ENCODE measurements at regions not wholly inside any gene's neighbourhood (a gene's known extent, or its start where the extent isn't known, plus 50 kb on each side); places are given as distances from the start of the nearest gene placed in this dataset.

GRCh38 chr12:63400718-63401117 is 249.7 kb upstream of the AVPR1A start:
- no peaks in the 10 kb centered on the region for H3K36me3 Mint-ChIP-seq (ENCODE audit: low read depth)
- no peak overlapping the region for H3K27ac Mint-ChIP-seq (ENCODE audit: unreplicated experiment)
- H3K4me1 Mint-ChIP-seq (ENCODE audit: low read depth) = no peaks in the 10 kb centered on the region
- peaks cover 9% of the 10 kb centered on the region for H3K9me3 Mint-ChIP-seq (ENCODE audit: low read depth)
- no peak for TF ChIP-seq CTCF (IDR thresholded peaks at IDR 0.05)
- no peaks in the 10 kb centered on the region for H3K27me3 Mint-ChIP-seq (ENCODE audit: low read depth)
- DNase-seq (ENCODE audit: low spot score) = no peak
- no peak overlapping the region for H3K4me3 Mint-ChIP-seq (ENCODE audit: unreplicated experiment)

- no peak overlapping the region for H3K4me3 Mint-ChIP-seq (ENCODE audit: unreplicated experiment)
These were observed 249.3 kb upstream of the AVPR1A start for GRCh38 chr12:63400318-63400717.

GRCh38 chr12:63397807-63398206 is 246.8 kb upstream of the AVPR1A start:
- no peaks in the 10 kb centered on the region for H3K4me1 Mint-ChIP-seq (ENCODE audit: low read depth)
- no peak overlapping the region for H3K4me3 Mint-ChIP-seq (ENCODE audit: unreplicated experiment)
- TF ChIP-seq CTCF (IDR thresholded peaks at IDR 0.05) = no peak
- peaks cover 9% of the 10 kb centered on the region for H3K9me3 Mint-ChIP-seq (ENCODE audit: low read depth)
- no peaks in the 10 kb centered on the region for H3K36me3 Mint-ChIP-seq (ENCODE audit: low read depth)
- H3K27ac Mint-ChIP-seq (ENCODE audit: unreplicated experiment) = no peak overlapping the region
- DNase-seq (ENCODE audit: low spot score) = no peak
- no peaks in the 10 kb centered on the region for H3K27me3 Mint-ChIP-seq (ENCODE audit: low read depth)

More at GRCh38 chr12:63400318-63400717, 249.3 kb upstream of the AVPR1A start:
- no peak for TF ChIP-seq CTCF (IDR thresholded peaks at IDR 0.05)
- H3K27ac Mint-ChIP-seq (ENCODE audit: unreplicated experiment) = no peak overlapping the region
- H3K4me1 Mint-ChIP-seq (ENCODE audit: low read depth) = no peaks in the 10 kb centered on the region
- H3K9me3 Mint-ChIP-seq (ENCODE audit: low read depth) = peaks cover 9% of the 10 kb centered on the region
- no peaks in the 10 kb centered on the region for H3K27me3 Mint-ChIP-seq (ENCODE audit: low read depth)
- no peaks in the 10 kb centered on the region for H3K36me3 Mint-ChIP-seq (ENCODE audit: low read depth)
- no peak for DNase-seq (ENCODE audit: low spot score)

GRCh38 chr12:63396135-63396534 is 245.1 kb upstream of the AVPR1A start:
- TF ChIP-seq CTCF (IDR thresholded peaks at IDR 0.05) = no peak
- Mint-ChIP-seq H3K9me3 (ENCODE audit: low read depth) (peaks cover 9% of the 10 kb centered on the region), H3K4me1 (ENCODE audit: low read depth) (no peaks in the 10 kb centered on the region)

GRCh38 chr12:63394983-63395382 is 244.0 kb upstream of the AVPR1A start:
- Mint-ChIP-seq H3K4me3 (ENCODE audit: unreplicated experiment) (no peak overlapping the region), H3K27me3 (ENCODE audit: low read depth) (peaks cover 6% of the 10 kb centered on the region), H3K4me1 (ENCODE audit: low read depth) (no peaks in the 10 kb centered on the region), H3K36me3 (ENCODE audit: low read depth) (no peaks in the 10 kb centered on the region), H3K27ac (ENCODE audit: unreplicated experiment) (no peak overlapping the region), H3K9me3 (ENCODE audit: low read depth) (peaks cover 9% of the 10 kb centered on the region)
- no peak for TF ChIP-seq CTCF (IDR thresholded peaks at IDR 0.05)
- no peak for DNase-seq (ENCODE audit: low spot score)

More at GRCh38 chr12:63396135-63396534, 245.1 kb upstream of the AVPR1A start:
- Mint-ChIP-seq H3K36me3 (ENCODE audit: low read depth) (no peaks in the 10 kb centered on the region), H3K27ac (ENCODE audit: unreplicated experiment) (no peak overlapping the region), H3K4me3 (ENCODE audit: unreplicated experiment) (no peak overlapping the region), H3K27me3 (ENCODE audit: low read depth) (peaks cover 6% of the 10 kb centered on the region)
- DNase-seq (ENCODE audit: low spot score) = no peak
